ENCODE measurements at regions not wholly inside any gene's neighbourhood (a gene's known extent, or its start where the extent isn't known, plus 50 kb on each side); places are given as distances from the start of the nearest gene placed in this dataset.

DNA sequence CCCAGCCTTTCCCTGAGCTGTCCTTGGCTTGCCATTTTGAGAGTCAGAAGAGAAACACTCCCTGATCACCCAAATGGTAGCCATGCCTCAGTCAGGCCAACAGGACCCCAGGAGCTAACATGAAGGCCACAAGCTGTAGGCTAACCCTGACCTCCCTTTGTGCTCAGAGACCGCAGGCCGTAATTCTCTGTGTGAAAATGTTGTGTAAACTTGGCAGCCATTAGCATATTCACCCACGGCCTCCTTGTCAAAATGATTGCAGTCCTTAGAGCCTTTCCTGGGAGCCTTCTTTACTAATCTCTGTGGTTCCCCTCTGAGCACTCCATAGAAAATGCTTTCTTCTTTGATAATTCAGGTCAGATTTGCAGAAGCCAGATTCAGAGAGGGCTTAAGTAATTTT lies 418.9 kb downstream of the COG6 start:
- H3K4me1 Mint-ChIP-seq (ENCODE audit: unreplicated experiment): peaks cover under 1% of the 10 kb centered on the region
- no peaks in the 10 kb centered on the region for H3K36me3 Mint-ChIP-seq (ENCODE audit: unreplicated experiment)
- no peak overlapping the region for H3K27ac Mint-ChIP-seq (ENCODE audit: unreplicated experiment)
- no peaks in the 10 kb centered on the region for H3K27me3 Mint-ChIP-seq (ENCODE audit: unreplicated experiment)
- TF ChIP-seq, protein P1, sequence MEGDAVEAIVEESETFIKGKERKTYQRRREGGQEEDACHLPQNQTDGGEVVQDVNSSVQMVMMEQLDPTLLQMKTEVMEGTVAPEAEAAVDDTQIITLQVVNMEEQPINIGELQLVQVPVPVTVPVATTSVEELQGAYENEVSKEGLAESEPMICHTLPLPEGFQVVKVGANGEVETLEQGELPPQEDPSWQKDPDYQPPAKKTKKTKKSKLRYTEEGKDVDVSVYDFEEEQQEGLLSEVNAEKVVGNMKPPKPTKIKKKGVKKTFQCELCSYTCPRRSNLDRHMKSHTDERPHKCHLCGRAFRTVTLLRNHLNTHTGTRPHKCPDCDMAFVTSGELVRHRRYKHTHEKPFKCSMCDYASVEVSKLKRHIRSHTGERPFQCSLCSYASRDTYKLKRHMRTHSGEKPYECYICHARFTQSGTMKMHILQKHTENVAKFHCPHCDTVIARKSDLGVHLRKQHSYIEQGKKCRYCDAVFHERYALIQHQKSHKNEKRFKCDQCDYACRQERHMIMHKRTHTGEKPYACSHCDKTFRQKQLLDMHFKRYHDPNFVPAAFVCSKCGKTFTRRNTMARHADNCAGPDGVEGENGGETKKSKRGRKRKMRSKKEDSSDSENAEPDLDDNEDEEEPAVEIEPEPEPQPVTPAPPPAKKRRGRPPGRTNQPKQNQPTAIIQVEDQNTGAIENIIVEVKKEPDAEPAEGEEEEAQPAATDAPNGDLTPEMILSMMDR (IDR thresholded peaks at IDR 0.05): no peak
- DNase-seq (ENCODE audit: extremely low spot score, unreplicated experiment): no peak
- H3K9me3 Mint-ChIP-seq (ENCODE audit: unreplicated experiment): no peaks in the 10 kb centered on the region
- H3K4me3 Mint-ChIP-seq (ENCODE audit: unreplicated experiment): no peak overlapping the region

DNA sequence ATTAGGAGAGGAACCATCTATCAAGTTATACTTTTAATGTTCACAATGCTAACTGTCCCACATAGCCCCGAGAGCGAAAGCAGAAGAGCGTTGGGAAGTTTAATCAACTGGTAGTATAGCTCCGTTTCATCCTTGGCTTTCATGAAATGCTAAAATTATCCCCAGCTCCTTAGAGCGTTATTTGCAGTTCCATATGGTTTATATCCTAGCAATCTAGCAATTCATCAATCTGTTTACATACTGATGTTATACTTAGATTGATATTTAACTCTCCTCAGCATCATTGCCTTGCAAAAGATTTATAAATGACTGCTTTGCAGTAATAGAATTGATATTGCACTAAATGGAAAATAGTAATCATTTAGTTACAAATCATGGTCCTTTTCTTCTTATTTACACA lies 419.8 kb downstream of the COG6 start:
- no peak for DNase-seq (ENCODE audit: extremely low spot score, unreplicated experiment)
- no peaks in the 10 kb centered on the region for H3K4me1 Mint-ChIP-seq (ENCODE audit: unreplicated experiment)
- no peaks in the 10 kb centered on the region for H3K36me3 Mint-ChIP-seq (ENCODE audit: unreplicated experiment)
- TF ChIP-seq, protein P1 (IDR thresholded peaks at IDR 0.05): no peak
- no peak overlapping the region for H3K27ac Mint-ChIP-seq (ENCODE audit: unreplicated experiment)
- no peak overlapping the region for H3K4me3 Mint-ChIP-seq (ENCODE audit: unreplicated experiment)
- H3K9me3 Mint-ChIP-seq (ENCODE audit: unreplicated experiment): no peaks in the 10 kb centered on the region
- no peaks in the 10 kb centered on the region for H3K27me3 Mint-ChIP-seq (ENCODE audit: unreplicated experiment)

DNA sequence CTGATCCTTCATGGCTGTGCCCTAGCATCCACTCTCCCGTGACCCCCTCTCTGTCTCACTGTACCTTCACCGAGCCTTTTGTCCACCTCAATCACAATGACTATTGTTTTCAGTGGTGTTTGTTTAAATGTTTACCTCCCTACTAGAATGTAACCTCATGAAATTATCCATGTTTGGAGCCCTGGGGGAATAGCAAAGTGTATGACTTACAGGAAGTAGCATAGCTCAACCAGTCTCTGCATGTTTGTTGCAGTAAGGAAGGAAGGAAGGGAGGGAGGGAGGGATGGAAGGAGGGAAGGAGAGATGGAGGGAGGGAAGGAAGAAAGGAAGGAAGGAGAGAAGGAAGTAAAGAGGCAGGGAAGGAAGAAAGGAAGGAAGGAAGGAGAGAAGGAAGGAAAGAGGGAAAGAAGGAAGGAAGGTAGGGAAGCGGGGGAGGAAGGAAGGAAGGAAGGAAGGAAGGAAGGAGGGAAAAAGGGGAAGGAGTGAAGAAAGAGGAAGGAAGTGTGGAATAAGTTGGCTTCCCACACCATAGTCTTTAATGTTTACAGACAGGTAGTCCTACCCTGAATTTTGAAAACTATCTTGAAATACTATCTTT lies 421.4 kb downstream of the COG6 start:
- Mint-ChIP-seq H3K9me3 (ENCODE audit: unreplicated experiment) (no peaks in the 10 kb centered on the region), H3K4me1 (ENCODE audit: unreplicated experiment) (no peaks in the 10 kb centered on the region), H3K36me3 (ENCODE audit: unreplicated experiment) (no peaks in the 10 kb centered on the region), H3K27me3 (ENCODE audit: unreplicated experiment) (no peaks in the 10 kb centered on the region), H3K4me3 (ENCODE audit: unreplicated experiment) (no peak overlapping the region), H3K27ac (ENCODE audit: unreplicated experiment) (no peak overlapping the region)
- TF ChIP-seq, protein P1 (IDR thresholded peaks at IDR 0.05): no peak
- DNase-seq (ENCODE audit: extremely low spot score, unreplicated experiment): no peak

DNA sequence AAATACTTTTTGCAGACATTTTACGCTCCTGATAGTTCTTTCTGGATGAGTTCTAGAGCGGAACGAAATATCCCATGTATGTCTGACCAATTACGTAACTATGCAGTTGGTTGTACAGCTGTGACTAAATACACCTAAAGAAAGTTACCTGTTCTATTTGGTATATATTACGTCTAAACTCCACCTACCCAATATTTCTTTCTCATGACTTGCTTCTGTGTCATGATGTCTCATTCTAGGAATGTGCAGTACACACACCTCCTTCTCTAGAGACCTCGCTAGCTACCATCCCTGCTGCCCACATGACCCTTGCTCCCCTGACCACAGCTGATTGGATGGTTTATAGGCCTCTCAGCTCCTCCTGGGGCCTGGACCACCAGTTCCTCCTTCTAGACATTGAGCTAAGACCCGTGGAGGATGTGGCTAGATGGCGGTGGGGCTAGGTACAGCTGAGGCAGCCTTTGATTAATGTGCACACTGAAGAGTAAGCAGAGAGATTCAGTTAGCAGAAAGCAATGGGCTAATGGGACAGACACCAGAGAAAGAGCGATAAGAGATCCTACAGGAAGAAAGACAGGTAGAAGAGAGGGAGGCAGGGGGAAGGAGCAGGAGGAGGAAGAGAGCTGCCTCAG lies 422.1 kb downstream of the COG6 start:
- Mint-ChIP-seq H3K36me3 (ENCODE audit: unreplicated experiment) (no peaks in the 10 kb centered on the region), H3K27ac (ENCODE audit: unreplicated experiment) (no peak overlapping the region), H3K4me1 (ENCODE audit: unreplicated experiment) (no peaks in the 10 kb centered on the region), H3K27me3 (ENCODE audit: unreplicated experiment) (no peaks in the 10 kb centered on the region), H3K9me3 (ENCODE audit: unreplicated experiment) (no peaks in the 10 kb centered on the region), H3K4me3 (ENCODE audit: unreplicated experiment) (no peak overlapping the region)
- no peak for DNase-seq (ENCODE audit: extremely low spot score, unreplicated experiment)
- TF ChIP-seq, protein P1 (IDR thresholded peaks at IDR 0.05): no peak

DNA sequence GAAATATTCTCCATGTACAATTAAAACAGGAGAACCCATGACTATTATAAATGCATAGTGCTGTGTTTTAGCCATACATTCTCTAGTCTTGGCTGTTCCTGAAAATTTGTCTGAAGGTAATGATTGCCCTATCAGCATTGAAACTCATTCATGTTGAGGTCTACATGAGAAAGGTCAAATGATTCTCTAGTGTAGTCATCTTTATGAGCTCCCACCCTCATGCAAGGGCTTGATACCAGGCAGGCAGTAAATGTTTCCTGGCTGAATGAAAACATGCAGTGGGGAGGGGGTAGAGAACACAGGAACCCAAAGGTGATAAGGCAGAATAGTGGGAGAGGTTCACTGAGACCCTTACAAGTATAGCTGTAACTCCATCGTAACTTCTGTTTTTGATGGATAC lies 424.3 kb downstream of the COG6 start:
- no peaks in the 10 kb centered on the region for H3K9me3 Mint-ChIP-seq (ENCODE audit: unreplicated experiment)
- no peak overlapping the region for H3K4me3 Mint-ChIP-seq (ENCODE audit: unreplicated experiment)
- H3K27ac Mint-ChIP-seq (ENCODE audit: unreplicated experiment): no peak overlapping the region
- DNase-seq (ENCODE audit: extremely low spot score, unreplicated experiment): no peak
- no peaks in the 10 kb centered on the region for H3K36me3 Mint-ChIP-seq (ENCODE audit: unreplicated experiment)
- no peaks in the 10 kb centered on the region for H3K4me1 Mint-ChIP-seq (ENCODE audit: unreplicated experiment)
- peaks cover under 1% of the 10 kb centered on the region for H3K27me3 Mint-ChIP-seq (ENCODE audit: unreplicated experiment)
- TF ChIP-seq, protein P1 (IDR thresholded peaks at IDR 0.05): no peak
